Sigmoid colon (tissue), 6 donors: ENCODE measurements at regions not wholly inside any gene's neighbourhood (a gene's known extent, or its start where the extent isn't known, plus 50 kb on each side); places are given as distances from the start of the nearest gene placed in this dataset.

ENCODE experiments used
- DNase-seq: peaks from one replicate; pipeline ENCODE4 v3.0.0-alpha.2; 2019
- H3K27ac ChIP-seq, 4 donors: fragments of 200-600 bp; sonication (generic); one replicate each; pipeline ENCODE4 v1.5.1; 2016 to 2019; ENCODE audit warnings: mild to moderate bottlenecking in 1 of 4
- H3K27me3 ChIP-seq, 3 donors: fragments of 200-600 bp; sonication (generic); one replicate each; pipeline ENCODE4 v1.5.1; 2019; ENCODE audit warnings: mild to moderate bottlenecking in 1 of 3
- H3K36me3 ChIP-seq, 4 donors: fragments of 200-600 bp; sonication (generic); one replicate each; pipeline ENCODE4 v1.5.1; 2016 to 2019
- H3K4me1 ChIP-seq, 4 donors: fragments of 200-600 bp; sonication (generic); one replicate each; pipeline ENCODE4 v1.5.1; 2017 to 2019
- H3K4me3 ChIP-seq, 4 donors: fragments of 200-600 bp; sonication (generic); one replicate each; pipeline ENCODE4 v1.5.1; 2017 to 2019; ENCODE audit warnings: mild to moderate bottlenecking in 2 of 4, moderate library complexity in 1 of 4
- H3K9me3 ChIP-seq, 4 donors: fragments of 200-600 bp in 3 of 4; sonication (generic) in 3 of 4; one replicate each; pipeline versions ENCODE4 v1.5.1 to v1.6.1; 2013 to 2019
- CTCF ChIP-seq, 4 experiments: fragments of 450-650 bp in 3 of 4; fragments of 200-600 bp in 1 of 4; IDR thresholded peaks; one replicate each; pipeline ENCODE4 v1.5.1; 2016 to 2019; ENCODE audit warnings: antibody characterized with exemption in 4 of 4, mild to moderate bottlenecking in 3 of 4, moderate library complexity in 2 of 4
- EP300 ChIP-seq, 4 donors: sonication (generic); formaldehyde crosslinking; IDR thresholded peaks; one replicate each; pipeline ENCODE4 v1.6.1; 2017; ENCODE audit warnings: antibody characterized with exemption in 4 of 4
- POLR2A ChIP-seq, 2 donors: fragments of 450-650 bp; IDR thresholded peaks; one replicate each; pipeline ENCODE4 v1.6.1; 2016; ENCODE audit warnings: antibody characterized with exemption in 2 of 2, mild to moderate bottlenecking in 2 of 2, moderate library complexity in 2 of 2
- POLR2AphosphoS5 ChIP-seq, 4 donors: sonication (generic); formaldehyde crosslinking; IDR thresholded peaks; one replicate each; pipeline ENCODE4 v1.6.1; 2017; ENCODE audit warnings: antibody characterized with exemption in 4 of 4
- WGBS, 2 donors: extraction: QIAGEN DNeasy Blood & Tissue Kit; methylation state at CpG; one replicate each; pipeline ENCODE4 v1.1.7; 2013; 5-methylcytosine and 5-hydroxymethylcytosine counted together
- intact Hi-C: fragments of 100-400 bp; cut with DNase I; formaldehyde crosslinking; loops from one replicate; pipeline ENCODE4 v1.15.1; 2023
- donor health status: healthy with polysubstance abuse.
- donor health status: healthy.

DNA sequence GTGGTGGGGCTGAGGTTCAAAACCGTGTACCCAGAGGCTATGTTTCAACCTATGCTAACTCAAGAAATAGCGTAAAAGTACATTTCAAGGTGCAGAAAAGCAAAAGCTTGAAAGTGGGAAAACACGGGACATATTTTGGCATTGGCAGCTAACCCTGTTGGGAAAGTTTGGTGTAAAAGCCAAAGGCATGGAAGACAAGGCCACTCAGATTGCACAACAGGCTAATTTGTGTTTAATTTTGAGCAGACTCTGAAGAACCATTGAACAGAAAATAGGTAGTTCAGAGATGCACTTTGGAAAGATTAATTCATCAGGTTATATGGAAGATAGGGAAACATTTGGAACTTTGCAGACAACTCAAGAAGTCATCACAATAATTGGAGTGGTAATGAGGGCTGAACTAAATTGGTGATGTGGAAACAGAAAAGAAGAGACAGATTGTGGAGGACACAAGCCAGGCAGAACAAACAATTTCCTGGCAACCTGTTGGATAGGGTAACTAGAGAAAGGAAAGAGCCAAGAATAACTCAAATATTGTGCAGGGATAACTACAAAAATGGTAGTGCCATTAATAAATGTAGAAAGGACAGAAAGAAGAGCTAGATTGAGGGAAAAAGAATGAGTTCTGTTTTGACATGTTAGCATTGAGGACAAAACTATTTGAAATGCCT, 140.5 kb upstream of the PGR start:
- no peak overlapping the region for H3K27ac ChIP-seq
- no peaks in the 10 kb centered on the region for H3K27me3 ChIP-seq
- H3K36me3 ChIP-seq, result no peaks in the 10 kb centered on the region
- TF ChIP-seq CTCF (IDR thresholded peaks at IDR 0.05), result no peak
- no peak for TF ChIP-seq EP300 (IDR thresholded peaks at IDR 0.05)
- TF ChIP-seq POLR2A (IDR thresholded peaks at IDR 0.05), result no peak
- intact Hi-C loops, result no loop called here
- no peak overlapping the region for H3K4me3 ChIP-seq
- WGBS, 2 donors, result 80 to 84% methylated on average over 3 of the region's 3 CpGs
- no peaks in the 10 kb centered on the region for H3K4me1 ChIP-seq
- DNase-seq, result no peak
- H3K9me3 ChIP-seq, result no peaks in the 10 kb centered on the region

GRCh38 chr11:101269390-101269789, 139.8 kb upstream of the PGR start:
- no peaks in the 10 kb centered on the region for H3K36me3 ChIP-seq
- peaks cover 0 to 3% (median 0%) of the 10 kb centered on the region in 4 donors for H3K4me1 ChIP-seq
- TF ChIP-seq CTCF (IDR thresholded peaks at IDR 0.05) (no peak), EP300 (IDR thresholded peaks at IDR 0.05) (no peak), POLR2AphosphoS5 (IDR thresholded peaks at IDR 0.05) (no peak), POLR2A (IDR thresholded peaks at IDR 0.05) (no peak)
- no peak for DNase-seq
- H3K9me3 ChIP-seq, result no peaks in the 10 kb centered on the region
- no peak overlapping the region for H3K4me3 ChIP-seq
- intact Hi-C loops, result no loop called here
- H3K27me3 ChIP-seq, result no peaks in the 10 kb centered on the region
- no peak overlapping the region for H3K27ac ChIP-seq
- WGBS, 2 donors, result 87 to 90% methylated on average over 2 of the region's 2 CpGs

DNA sequence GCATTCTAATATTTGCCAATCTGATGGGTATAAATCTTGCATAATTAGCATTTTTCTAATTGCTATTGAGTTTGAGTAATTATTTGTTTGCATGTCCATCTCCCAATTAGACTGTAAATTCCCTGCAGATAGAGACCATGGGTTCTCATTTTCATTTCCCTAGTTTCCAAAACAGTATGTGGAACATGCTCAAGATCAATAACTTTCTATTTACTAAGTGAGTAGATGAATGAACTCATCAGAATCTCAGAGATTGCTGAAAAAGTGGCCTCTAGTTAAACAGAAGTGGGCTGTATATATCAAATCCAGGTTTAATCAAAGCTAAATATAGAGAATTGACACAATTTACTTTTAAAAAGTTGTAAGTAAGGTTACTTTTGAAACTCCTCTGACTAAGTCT, 138.0 kb upstream of the PGR start:
- TF ChIP-seq EP300 (IDR thresholded peaks at IDR 0.05) (no peak), POLR2A (IDR thresholded peaks at IDR 0.05) (no peak), POLR2AphosphoS5 (IDR thresholded peaks at IDR 0.05) (no peak), CTCF (IDR thresholded peaks at IDR 0.05) (no peak)
- no peaks in the 10 kb centered on the region for H3K27me3 ChIP-seq
- H3K9me3 ChIP-seq, result no peaks in the 10 kb centered on the region
- no peak for DNase-seq
- H3K36me3 ChIP-seq, result no peaks in the 10 kb centered on the region
- no peak overlapping the region for H3K27ac ChIP-seq
- intact Hi-C loops, result no loop called here
- no peak overlapping the region for H3K4me3 ChIP-seq
- peaks cover 0 to 7% (median 0%) of the 10 kb centered on the region in 4 donors for H3K4me1 ChIP-seq

- no peak overlapping the region for H3K4me3 ChIP-seq
- H3K27me3 ChIP-seq, result no peaks in the 10 kb centered on the region
- H3K9me3 ChIP-seq, result no peaks in the 10 kb centered on the region
- H3K4me1 ChIP-seq, result peaks cover 0 to 7% (median 0%) of the 10 kb centered on the region in 4 donors
- no peak for TF ChIP-seq CTCF (IDR thresholded peaks at IDR 0.05)
- no peak for TF ChIP-seq EP300 (IDR thresholded peaks at IDR 0.05)
- no peak for TF ChIP-seq POLR2AphosphoS5 (IDR thresholded peaks at IDR 0.05)
- no peak for TF ChIP-seq POLR2A (IDR thresholded peaks at IDR 0.05)
- H3K36me3 ChIP-seq, result no peaks in the 10 kb centered on the region
- 11 to 56% methylated on average over 4 of the region's 4 CpGs for WGBS, 2 donors
- intact Hi-C loops, result no loop called here
- no peak overlapping the region for H3K27ac ChIP-seq
- no peak for DNase-seq
Measured at GRCh38 chr11:101264306-101264705, 134.7 kb upstream of the PGR start.

DNA sequence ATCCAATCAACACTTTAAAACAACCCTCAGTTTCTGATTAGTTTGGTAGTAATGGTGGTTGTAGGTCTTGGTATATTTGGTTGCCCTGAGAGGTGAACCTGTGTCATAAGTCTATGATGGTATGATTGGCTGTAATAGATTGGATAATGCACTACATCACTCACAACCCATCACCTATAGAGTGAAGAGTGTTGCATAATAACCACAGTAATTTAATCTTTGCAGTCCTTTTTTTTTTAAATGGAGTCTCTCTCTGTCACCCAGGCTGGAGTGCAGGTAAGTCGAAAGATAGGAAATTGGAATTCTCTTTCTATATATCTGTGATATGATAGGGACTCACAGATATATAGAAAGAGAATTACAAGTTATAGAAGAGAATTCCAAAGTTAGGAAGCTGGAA, 133.4 kb upstream of the PGR start:
- intact Hi-C loops, result no loop called here
- Histone ChIP-seq H3K9me3 (no peaks in the 10 kb centered on the region), H3K36me3 (no peaks in the 10 kb centered on the region), H3K27ac (no peak overlapping the region), H3K27me3 (no peaks in the 10 kb centered on the region), H3K4me1 (peaks cover 0 to 7% (median 0%) of the 10 kb centered on the region in 4 donors), H3K4me3 (no peak overlapping the region)
- TF ChIP-seq POLR2AphosphoS5 (IDR thresholded peaks at IDR 0.05) (no peak), CTCF (IDR thresholded peaks at IDR 0.05) (no peak), POLR2A (IDR thresholded peaks at IDR 0.05) (no peak), EP300 (IDR thresholded peaks at IDR 0.05) (no peak)
- DNase-seq, result no peak
- 84 to 88% methylated on average over 1 of the region's 1 CpG for WGBS, 2 donors
